Right atrium auricular region (tissue), 2 donors: ENCODE measurements at regions not wholly inside any gene's neighbourhood (a gene's known extent, or its start where the extent isn't known, plus 50 kb on each side); places are given as distances from the start of the nearest gene placed in this dataset.

Experiments used
- DNase-seq: peaks from one replicate; pipeline ENCODE4 v3.0.0-alpha.2; 2019; ENCODE audit warnings: low spot score
- H3K27ac ChIP-seq, 2 donors: fragments of 200-600 bp; sonication (generic); 1 replicate in 1 of 2; 2 replicates in 1 of 2; pipeline ENCODE4 v1.5.1; 2016 to 2019
- H3K27me3 ChIP-seq, 2 donors: fragments of 200-600 bp; sonication (generic); one replicate each; pipeline versions ENCODE4 v1.5.1 to v1.6.0; 2017 to 2019
- H3K36me3 ChIP-seq: fragments of 200-600 bp; sonication (generic); one replicate; pipeline ENCODE4 v1.5.1; 2016
- H3K4me1 ChIP-seq, 2 donors: fragments of 200-600 bp; sonication (generic); one replicate each; pipeline versions ENCODE4 v1.5.1 to v1.6.0; 2017 to 2019
- H3K4me3 ChIP-seq, 2 donors: fragments of 200-600 bp; sonication (generic); 1 replicate in 1 of 2; 2 replicates in 1 of 2; pipeline ENCODE4 v1.5.1; 2017 to 2019; ENCODE audit warnings: mild to moderate bottlenecking in 1 of 2, moderate library complexity in 1 of 2
- H3K9me3 ChIP-seq, 2 donors: fragments of 200-600 bp; sonication (generic); one replicate each; pipeline ENCODE4 v1.5.1; 2019
- TF ChIP-seq, protein P1 (sequence below), 2 donors: fragments of 200-600 bp; sonication (generic); IDR thresholded peaks; one replicate each; pipeline ENCODE4 v1.5.1; 2019; ENCODE audit warnings: antibody characterized with exemption in 2 of 2

DNA sequence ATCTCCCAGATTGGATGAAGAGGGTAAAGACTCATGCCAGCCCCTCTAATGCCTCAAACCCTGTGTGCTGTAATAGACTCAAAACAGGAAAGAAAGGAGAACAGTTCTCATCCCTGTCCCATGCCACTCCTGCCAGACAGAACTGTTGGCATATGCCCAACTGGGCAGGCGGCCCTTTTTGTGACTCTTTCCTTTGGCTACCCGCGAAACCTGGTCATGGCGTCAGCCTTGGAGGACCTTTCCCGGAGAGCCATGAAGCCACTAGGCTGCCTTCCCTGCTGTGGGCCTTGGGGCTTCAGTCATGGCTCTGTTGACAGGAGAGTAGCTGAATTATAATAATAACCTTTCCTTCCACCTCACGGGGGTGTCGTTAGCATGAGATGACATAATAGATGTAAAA lies 75.9 kb upstream of the SEMA6A start:
- Histone ChIP-seq H3K4me3 (no peak overlapping the region), H3K27ac (no peak overlapping the region), H3K9me3 (no peaks in the 10 kb centered on the region), H3K36me3 (no peaks in the 10 kb centered on the region), H3K27me3 (no peaks in the 10 kb centered on the region), H3K4me1 (no peaks in the 10 kb centered on the region)
- DNase-seq = no peak
- TF ChIP-seq, protein P1, sequence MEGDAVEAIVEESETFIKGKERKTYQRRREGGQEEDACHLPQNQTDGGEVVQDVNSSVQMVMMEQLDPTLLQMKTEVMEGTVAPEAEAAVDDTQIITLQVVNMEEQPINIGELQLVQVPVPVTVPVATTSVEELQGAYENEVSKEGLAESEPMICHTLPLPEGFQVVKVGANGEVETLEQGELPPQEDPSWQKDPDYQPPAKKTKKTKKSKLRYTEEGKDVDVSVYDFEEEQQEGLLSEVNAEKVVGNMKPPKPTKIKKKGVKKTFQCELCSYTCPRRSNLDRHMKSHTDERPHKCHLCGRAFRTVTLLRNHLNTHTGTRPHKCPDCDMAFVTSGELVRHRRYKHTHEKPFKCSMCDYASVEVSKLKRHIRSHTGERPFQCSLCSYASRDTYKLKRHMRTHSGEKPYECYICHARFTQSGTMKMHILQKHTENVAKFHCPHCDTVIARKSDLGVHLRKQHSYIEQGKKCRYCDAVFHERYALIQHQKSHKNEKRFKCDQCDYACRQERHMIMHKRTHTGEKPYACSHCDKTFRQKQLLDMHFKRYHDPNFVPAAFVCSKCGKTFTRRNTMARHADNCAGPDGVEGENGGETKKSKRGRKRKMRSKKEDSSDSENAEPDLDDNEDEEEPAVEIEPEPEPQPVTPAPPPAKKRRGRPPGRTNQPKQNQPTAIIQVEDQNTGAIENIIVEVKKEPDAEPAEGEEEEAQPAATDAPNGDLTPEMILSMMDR (IDR thresholded peaks at IDR 0.05) = no peak

DNA sequence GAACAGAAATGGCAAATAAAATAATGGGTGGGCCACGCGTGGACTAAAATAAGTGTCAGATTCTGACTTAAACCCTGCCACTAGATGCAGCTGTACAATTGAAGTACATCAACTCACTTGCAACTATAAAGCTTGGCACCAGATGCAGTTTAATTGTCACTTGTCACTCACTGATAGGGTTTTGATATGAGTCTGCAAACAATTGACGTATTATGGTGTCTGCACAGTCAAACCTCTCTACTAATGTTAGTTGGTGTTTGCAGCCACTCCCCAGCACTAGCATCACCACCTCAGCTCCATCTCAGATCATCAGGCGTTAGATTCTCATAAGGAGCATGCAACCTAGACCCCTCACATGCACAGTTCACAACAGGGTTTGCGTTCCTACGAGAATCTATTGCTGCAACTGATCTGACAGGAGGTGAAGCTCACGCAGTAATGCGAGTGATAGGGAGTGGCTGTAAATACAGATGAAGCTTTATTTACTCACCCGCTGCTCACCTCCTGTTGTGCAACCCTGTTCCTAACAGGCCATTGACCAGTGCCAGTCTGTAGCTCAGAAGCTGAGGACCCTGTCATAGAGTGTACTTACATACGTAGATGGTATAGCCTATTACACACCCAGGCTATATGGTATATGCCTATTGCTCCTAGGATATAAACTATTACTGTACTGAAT lies 72.1 kb upstream of the SEMA6A start:
- no peaks in the 10 kb centered on the region for H3K9me3 ChIP-seq
- H3K4me1 ChIP-seq = no peaks in the 10 kb centered on the region
- no peak for DNase-seq
- H3K27me3 ChIP-seq = no peaks in the 10 kb centered on the region
- TF ChIP-seq, protein P1 (IDR thresholded peaks at IDR 0.05) = no peak
- no peak overlapping the region for H3K4me3 ChIP-seq
- H3K27ac ChIP-seq = no peak overlapping the region
- H3K36me3 ChIP-seq = no peaks in the 10 kb centered on the region

DNA sequence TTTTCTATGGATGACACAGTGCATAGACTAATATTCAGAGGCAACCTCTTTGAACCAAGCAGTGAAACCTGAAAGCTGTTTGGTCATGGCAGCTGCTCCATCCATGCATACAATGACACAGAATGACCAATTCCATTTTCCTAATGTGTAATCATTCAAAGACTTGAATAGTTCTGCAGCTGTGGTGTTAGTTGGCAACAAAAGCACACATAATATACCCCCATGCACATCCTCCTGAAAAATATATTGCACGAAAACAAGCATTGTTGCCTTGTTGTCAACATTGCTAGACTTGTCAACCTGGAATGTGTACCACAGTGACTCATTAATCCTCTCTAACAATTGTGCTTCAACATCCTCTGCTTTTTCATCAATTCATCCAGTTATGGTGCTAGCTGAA lies 71.0 kb upstream of the SEMA6A start:
- Histone ChIP-seq H3K27me3 (no peaks in the 10 kb centered on the region), H3K9me3 (no peaks in the 10 kb centered on the region), H3K4me1 (no peaks in the 10 kb centered on the region), H3K27ac (no peak overlapping the region), H3K36me3 (no peaks in the 10 kb centered on the region), H3K4me3 (no peak overlapping the region)
- DNase-seq = no peak
- TF ChIP-seq, protein P1 (IDR thresholded peaks at IDR 0.05) = no peak

DNA sequence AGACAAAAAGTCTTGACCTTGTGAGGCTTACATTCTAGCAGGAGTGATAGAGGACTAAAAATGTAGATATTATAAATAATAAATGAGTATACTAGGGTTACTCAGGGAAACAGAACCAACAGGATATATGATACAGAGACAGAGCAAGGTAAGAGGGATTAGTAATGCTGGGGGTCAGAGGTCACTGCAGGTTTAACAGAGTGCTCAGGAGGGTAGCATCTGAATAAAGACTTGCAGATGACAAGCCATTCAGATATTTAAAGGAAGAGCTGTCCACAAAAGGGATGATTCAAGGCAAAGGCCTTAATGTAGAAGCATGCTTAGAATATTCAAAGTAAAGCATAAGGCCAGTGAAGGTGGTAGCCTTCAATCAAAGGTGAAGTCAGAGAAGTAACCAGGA lies 65.6 kb upstream of the SEMA6A start:
- Histone ChIP-seq H3K9me3 (no peaks in the 10 kb centered on the region), H3K4me1 (no peaks in the 10 kb centered on the region), H3K4me3 (no peak overlapping the region), H3K27ac (no peak overlapping the region), H3K27me3 (no peaks in the 10 kb centered on the region), H3K36me3 (no peaks in the 10 kb centered on the region)
- TF ChIP-seq, protein P1 (IDR thresholded peaks at IDR 0.05) = no peak
- no peak for DNase-seq

DNA sequence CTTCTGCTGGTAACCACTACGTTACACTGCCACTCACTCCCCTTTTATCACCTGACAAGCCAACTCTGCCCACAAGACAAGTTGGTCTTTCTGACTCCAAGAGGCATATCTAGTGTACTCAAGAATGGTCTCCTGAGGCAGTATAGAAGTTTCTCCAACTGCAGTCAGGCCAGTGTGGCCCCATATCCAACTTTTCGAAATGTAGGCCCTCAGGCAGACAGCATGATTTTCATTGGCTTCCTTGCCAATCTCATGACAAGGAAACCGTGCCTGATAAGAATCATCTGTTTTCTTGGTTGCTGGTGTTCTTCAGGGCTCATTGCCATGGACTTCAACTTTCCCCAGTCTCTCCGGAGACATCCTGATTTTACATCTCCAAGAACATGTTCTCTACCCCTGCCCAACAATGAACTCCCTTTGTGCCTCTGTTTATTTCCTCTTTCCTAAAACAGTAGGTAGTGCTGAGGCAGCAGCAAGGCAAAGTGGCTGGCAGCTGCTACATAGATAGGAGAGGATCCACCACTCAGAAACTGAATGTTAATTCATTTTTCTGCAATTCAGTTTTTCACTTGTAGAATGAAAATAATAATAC lies 62.6 kb upstream of the SEMA6A start:
- Histone ChIP-seq H3K9me3 (no peaks in the 10 kb centered on the region), H3K4me3 (no peak overlapping the region), H3K27ac (no peak overlapping the region), H3K27me3 (no peaks in the 10 kb centered on the region), H3K36me3 (no peaks in the 10 kb centered on the region), H3K4me1 (no peaks in the 10 kb centered on the region)
- TF ChIP-seq, protein P1 (IDR thresholded peaks at IDR 0.05) = no peak
- DNase-seq = no peak

DNA sequence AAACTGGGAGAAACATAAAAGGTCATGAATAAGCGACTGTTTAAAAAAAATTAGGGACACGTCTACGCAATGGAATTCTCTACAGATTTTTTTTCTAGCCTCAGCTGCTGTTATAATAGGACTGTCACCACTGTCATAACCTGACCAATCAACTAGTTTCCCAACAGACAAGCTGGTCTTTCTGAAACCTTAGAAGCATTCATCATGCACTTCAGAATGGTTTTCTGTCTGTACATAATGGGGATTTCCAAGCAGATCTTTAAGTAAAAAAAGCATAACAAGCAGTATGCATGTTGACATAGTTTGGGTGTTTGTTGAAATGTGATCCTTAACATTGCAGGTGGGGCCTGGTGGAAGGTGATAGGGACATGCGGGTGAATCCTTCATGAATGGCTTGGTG lies 58.3 kb upstream of the SEMA6A start:
- TF ChIP-seq, protein P1 (IDR thresholded peaks at IDR 0.05) = no peak
- Histone ChIP-seq H3K9me3 (no peaks in the 10 kb centered on the region), H3K4me1 (no peaks in the 10 kb centered on the region), H3K27ac (no peak overlapping the region), H3K27me3 (no peaks in the 10 kb centered on the region), H3K36me3 (no peaks in the 10 kb centered on the region), H3K4me3 (no peak overlapping the region)
- DNase-seq = no peak
